GM03348 (cell line): ENCODE measurements at regions not wholly inside any gene's neighbourhood (a gene's known extent, or its start where the extent isn't known, plus 50 kb on each side); places are given as distances from the start of the nearest gene placed in this dataset.
A peak's percentile ranks its signal among the peaks of the same experiment; 100 is the strongest.
"Not testable (repeated sequence)": the region's sequence is repeated elsewhere in the genome, so short reads cannot be mapped to it uniquely, and the experiment has no call there.

Experiments
- DNase-seq: peaks from one replicate; pipeline ENCODE4 v3.0.0; 2012; ENCODE audit warnings: low spot score

GRCh38 chr12:84243686-84244085, 668.9 kb downstream of the SLC6A15 start:
- DNase-seq, result no peak

DNA sequence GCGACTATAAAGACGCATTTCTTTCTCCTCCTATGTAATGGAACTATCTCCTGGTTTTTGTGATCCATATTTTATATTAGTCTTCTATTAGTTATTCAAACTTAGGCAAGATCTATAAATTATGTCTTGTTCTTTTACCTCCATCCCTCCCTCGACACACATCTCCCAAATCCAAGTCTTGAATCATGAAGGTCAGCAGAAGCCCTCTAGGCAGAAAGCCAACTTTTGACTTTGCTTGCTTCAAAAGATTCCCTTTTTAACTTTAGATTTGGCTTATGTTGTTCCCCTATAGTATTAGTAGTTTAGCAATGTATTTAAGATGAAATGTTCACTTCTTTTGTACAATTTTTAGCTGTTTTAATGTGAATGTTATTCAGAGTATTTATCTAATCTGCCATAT, 689.8 kb downstream of the SLC6A15 start:
- no peak for DNase-seq

- no peak for DNase-seq
Measured at GRCh38 chr12:84218406-84218805, 694.2 kb downstream of the SLC6A15 start.

GRCh38 chr12:84201976-84202375, 710.6 kb downstream of the SLC6A15 start:
- DNase-seq, result no peak

- DNase-seq, result no peak
Measured at GRCh38 chr12:84198294-84198946, 714.2 kb downstream of the SLC6A15 start.

GRCh38 chr12:84191779-84192178, 720.8 kb downstream of the SLC6A15 start:
- DNase-seq, result no peak

GRCh38 chr12:84186433-84186832, 726.2 kb downstream of the SLC6A15 start:
- no peak for DNase-seq

DNA sequence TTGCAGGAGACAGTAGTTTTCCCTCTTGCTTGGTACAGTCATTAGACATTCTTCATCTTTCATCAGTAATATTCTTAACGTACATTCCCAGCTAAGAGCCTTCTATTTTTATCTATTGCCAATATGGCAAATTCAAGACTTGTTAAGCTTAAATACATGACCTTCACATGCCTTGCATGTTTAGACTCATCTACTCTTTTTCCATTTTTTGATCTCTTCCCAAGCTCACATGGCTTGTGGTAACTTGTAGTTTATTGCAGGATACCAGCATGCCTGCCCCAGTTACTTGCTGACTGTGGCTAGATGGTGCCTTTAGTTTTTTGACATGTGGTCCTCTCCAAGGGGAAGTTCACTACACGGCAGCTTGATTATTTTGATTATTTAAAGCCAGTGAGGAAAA, 729.0 kb downstream of the SLC6A15 start:
- no peak for DNase-seq

DNA sequence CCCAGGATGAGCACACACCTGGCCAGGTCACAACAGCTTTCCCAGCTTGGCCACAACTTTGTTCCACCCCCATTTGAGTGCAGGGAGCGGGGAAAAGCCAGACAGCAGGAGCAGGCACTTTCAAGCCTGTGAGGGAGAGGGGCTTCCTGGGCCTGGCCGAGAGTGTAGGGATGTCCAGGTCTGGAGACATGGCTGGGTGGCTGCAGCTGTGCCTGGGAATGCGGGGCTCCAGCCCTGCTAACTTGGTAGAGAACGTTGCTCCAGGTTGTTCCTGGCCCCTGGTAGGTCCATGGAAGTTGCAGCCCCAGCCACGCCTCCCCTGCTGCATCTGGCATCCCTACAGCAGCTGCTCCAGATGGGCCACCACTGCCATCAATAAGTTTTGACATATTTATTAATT, 738.5 kb downstream of the SLC6A15 start:
- no peak for DNase-seq

DNA sequence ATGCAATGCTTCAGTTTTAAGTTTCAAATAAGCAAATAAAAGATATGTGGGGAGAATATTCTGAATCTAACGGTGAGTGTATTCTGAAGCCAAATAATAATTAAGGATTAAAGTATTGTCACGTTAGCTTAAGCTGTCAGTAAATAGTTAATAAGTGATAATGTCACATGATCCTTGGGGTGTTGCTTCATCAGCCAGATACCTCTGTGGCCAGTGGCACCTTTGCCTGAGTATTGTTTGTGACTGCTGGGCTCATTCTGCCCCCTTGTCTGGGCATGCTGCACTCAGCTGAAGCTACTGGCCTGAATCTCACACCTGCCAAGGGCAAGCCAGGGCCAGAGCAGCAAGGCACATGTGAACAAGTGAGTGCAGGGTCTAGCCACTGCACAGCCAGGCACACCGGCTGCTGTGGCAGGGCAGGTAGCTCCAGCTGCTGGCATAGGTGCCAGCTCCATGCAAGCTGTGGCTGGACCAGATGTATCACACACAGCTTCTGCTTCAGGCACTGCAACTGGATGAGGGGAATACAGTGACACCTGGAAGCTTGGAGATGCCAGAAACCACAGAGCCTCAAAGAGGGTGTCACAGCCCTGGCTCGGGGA, 739.7 kb downstream of the SLC6A15 start:
- DNase-seq, result no peak

DNA sequence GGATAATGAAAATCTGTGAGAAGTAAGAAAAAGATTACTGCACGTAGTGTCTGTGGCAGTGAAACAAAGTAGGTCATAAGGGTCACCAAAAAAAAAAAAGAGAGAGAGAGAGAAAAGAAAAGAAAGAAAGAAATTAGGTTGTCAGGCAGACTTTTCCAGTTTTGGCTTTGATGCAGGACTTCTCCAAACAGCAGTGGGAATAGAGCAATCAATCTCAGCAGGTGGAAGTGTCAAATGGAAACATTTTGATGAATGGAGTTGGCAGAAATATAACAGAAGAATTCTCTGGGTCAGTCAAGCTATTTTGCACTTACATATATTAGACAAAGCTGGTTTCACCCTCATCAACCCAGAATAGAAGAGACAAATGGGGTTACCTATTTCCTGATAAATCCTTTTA, 745.8 kb downstream of the SLC6A15 start:
- DNase-seq, result no peak

- no peak for DNase-seq
Measured at GRCh38 chr12:84165998-84166571, 746.5 kb downstream of the SLC6A15 start.

DNA sequence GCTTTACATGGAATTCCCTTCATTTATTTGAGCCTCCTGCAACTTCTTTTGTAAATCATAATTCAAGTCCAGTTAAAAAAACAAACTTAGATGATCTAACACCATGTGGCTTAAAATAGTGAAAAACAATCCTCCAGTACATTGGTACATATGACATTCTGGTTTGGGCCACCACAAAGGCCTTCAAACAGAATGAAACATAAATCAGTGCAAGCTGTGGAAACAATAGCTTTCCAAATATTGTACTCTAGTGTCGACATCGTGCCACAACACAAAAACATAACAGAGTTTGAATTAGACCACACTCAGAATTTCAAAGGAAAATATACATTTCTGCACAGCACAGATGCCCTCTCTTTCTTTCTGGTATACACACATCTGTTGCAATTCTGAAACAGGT, 751.3 kb downstream of the SLC6A15 start:
- no peak for DNase-seq

GRCh38 chr12:84159260-84159659, 753.3 kb downstream of the SLC6A15 start:
- DNase-seq, result no peak

DNA sequence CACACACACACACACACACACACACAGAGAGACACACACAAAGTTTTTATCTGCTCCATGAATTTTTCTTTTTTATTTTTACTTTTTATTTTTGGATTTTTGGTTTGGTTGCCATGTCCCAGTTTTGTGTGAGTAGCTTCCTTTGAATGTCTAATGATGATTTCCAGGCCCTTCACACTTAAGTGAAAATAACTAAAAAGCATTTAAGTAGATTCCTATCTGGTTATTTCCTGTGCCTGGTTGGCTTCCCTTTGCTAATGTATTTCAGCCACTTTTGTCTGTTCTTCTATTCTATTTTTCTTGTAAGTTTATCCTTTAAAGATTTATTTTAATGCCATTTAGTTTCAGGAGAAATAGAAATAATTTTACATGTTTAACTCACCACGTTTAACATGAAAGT, 755.4 kb downstream of the SLC6A15 start:
- DNase-seq, result no peak

DNA sequence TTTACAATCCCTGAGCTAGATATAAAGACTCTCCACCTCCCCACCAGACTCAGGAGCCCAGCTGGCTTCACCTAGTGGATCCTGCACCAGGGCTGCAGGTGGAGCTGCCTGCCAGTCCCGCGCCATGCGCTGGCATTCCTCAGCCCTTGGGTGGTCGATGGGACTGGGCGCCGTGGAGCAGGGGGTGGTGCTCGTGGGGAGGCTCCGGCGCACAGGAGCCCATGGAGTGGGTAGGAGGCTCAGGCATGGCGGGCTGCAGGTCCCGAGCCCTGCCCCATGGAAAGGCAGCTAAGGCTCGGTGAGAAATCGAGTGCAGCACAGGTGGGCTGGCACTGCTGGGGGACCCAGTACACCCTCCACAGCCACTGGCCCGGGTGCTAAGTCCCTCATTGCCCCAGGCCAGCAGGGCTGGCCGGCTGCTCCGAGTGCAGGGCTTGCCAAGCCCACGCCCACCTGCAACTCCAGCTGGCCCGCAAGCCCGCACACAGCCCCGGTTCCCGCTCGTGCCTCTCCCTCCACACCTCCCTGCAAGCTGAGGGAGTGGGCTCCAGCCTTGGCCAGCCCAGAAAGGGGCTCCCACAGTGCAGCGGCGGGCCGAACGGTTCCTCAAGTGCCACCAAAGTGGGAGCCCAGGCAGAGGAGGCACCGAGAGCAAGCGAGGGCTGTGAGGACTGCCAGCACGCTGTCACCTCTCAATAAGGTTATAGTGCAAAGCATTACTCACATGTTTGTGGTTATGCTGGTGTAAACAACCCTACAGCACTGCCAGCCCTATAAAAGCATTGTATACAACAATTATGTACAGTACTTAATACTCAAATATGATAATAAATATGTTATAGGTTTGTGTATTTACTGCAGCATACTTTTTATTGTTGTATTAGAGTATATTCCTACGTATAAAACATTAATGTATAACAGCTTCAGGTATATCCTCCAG, 757.3 kb downstream of the SLC6A15 start:
- DNase-seq, result not testable (repeated sequence)

DNA sequence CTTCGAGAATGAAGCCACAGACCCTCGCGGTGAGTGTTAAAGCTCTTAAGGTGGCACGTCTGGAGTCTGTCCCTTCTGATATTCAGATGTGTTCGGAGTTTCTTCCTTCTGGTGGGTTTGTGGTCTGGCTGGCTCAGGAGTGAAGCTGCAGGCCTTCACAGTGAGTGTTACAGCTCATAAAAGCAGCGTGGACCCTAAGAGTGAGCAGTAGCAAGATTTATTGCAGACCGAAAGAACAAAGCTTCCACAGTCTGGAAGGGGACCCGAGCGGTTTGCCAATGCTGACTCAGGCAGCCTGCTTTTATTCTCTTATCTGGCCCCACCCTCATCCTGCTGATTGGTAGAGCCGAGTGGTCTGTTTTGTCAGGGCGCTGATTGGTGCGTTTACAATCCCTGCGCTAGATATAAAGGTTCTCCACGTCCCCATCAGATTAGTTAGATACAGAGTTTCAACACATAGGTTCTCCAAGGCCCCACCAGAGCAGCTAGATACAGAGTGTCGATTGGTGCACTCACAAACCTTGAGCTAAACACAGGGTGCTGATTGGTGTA, 758.1 kb downstream of the SLC6A15 start:
- not testable (repeated sequence) for DNase-seq

- no peak for DNase-seq
Measured at GRCh38 chr12:84150201-84150600, 762.4 kb downstream of the SLC6A15 start.

DNA sequence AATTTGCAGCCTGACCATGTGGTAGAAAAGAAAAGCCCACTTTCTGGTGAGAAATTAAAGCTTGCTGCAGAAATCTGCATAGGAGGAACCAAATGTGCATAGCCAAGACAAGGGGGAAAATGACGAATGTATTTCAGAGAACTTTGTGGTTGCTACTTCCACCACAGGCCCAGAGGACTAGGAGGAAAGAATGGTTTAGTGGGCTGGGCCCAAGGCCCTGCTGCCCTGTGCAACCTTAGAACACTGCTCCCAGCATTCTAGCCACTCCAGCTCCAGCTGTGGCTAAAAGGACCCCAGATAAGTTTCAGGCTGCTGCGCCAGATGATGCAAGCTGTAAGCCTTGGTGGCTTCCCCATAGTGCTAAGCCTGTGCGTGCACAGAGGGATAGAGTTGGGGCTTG, 764.3 kb downstream of the SLC6A15 start:
- DNase-seq, result no peak

- DNase-seq, result peak; percentile 7
Measured at GRCh38 chr12:84136862-84137367, 775.7 kb downstream of the SLC6A15 start.

- no peak for DNase-seq
Measured at GRCh38 chr12:84135586-84136279, 776.9 kb downstream of the SLC6A15 start.
